22Rv1 (cell line): ENCODE measurements at regions not wholly inside any gene's neighbourhood (a gene's known extent, or its start where the extent isn't known, plus 50 kb on each side); places are given as distances from the start of the nearest gene placed in this dataset.

ENCODE experiments used
- H3K27ac ChIP-seq: fragments of 450-650 bp; 2 replicates; pipeline ENCODE4 v1.5.1; 2017
- CTCF ChIP-seq: fragments of 450-650 bp; IDR thresholded peaks from 2 replicates; pipeline ENCODE4 v1.5.1; 2017; ENCODE audit warnings: mild to moderate bottlenecking
- ZFX ChIP-seq: fragments of 450-650 bp; IDR thresholded peaks from 2 replicates; pipeline ENCODE4 v1.6.1; 2017; ENCODE audit warnings: antibody characterized with exemption, borderline replicate concordance

GRCh38 chr7:50860598-50860997 is 77.9 kb upstream of the GRB10 start:
- TF ChIP-seq ZFX: no peak
- TF ChIP-seq CTCF: no peak

GRCh38 chr7:50860174-50860573 is 77.5 kb upstream of the GRB10 start:
- H3K27ac ChIP-seq: no peak overlapping the region
- TF ChIP-seq ZFX: no peak
- TF ChIP-seq CTCF: no peak

More at GRCh38 chr7:50860598-50860997, 77.9 kb upstream of the GRB10 start:
- H3K27ac ChIP-seq: no peak overlapping the region

GRCh38 chr7:50858528-50859245 is 76.0 kb upstream of the GRB10 start:
- no peak overlapping the region for H3K27ac ChIP-seq
- TF ChIP-seq ZFX: no peak
- no peak for TF ChIP-seq CTCF

GRCh38 chr7:50857804-50858489 is 75.3 kb upstream of the GRB10 start:
- no peak overlapping the region for H3K27ac ChIP-seq
- TF ChIP-seq CTCF (no peak), ZFX (no peak)

GRCh38 chr7:50856806-50857205 is 74.1 kb upstream of the GRB10 start:
- TF ChIP-seq ZFX (no peak), CTCF (no peak)
- no peak overlapping the region for H3K27ac ChIP-seq

GRCh38 chr7:50856231-50856630 is 73.5 kb upstream of the GRB10 start:
- no peak overlapping the region for H3K27ac ChIP-seq
- TF ChIP-seq ZFX: no peak
- TF ChIP-seq CTCF: no peak

GRCh38 chr7:50855526-50855925 is 72.8 kb upstream of the GRB10 start:
- TF ChIP-seq CTCF: no peak
- no peak for TF ChIP-seq ZFX
- no peak overlapping the region for H3K27ac ChIP-seq
